Pancreas (tissue), 10 donors: ENCODE measurements at regions not wholly inside any gene's neighbourhood (a gene's known extent, or its start where the extent isn't known, plus 50 kb on each side); places are given as distances from the start of the nearest gene placed in this dataset.

Experiments
- ATAC-seq, 4 donors: fragments of 200-7000 bp; cut with Tn5 transposase; one replicate each; pipeline versions ENCODE4 v1.8.0 to v1.9.1; 2020; ENCODE audit warnings: mild to moderate bottlenecking in 4 of 4, moderate library complexity in 4 of 4
- DNase-seq, 6 donors: peaks; one replicate each; pipeline ENCODE4 v3.0.0-alpha.2; 2020
- FAIRE-seq: peaks from 2 replicates; lab custom pipeline; 2012; peaks lifted over from hg19 to GRCh38; lab: Jason Lieb, UNC
- H3K27ac ChIP-seq, 4 donors: fragments of 200-600 bp; sonication (generic); 1 replicate in 3 of 4; 2 replicates in 1 of 4; pipeline versions ENCODE4 v1.5.0 to v1.8.0; 2020
- H3K27me3 ChIP-seq, 4 donors: fragments of 200-600 bp; one replicate each; pipeline ENCODE4 v1.8.0; 2021
- H3K36me3 ChIP-seq, 3 donors: fragments of 200-600 bp; sonication (generic) in 1 of 3; one replicate each; pipeline versions ENCODE4 v1.5.0 to v1.8.0; 2020 to 2021
- H3K4me1 ChIP-seq, 3 donors: fragments of 200-600 bp; one replicate each; pipeline ENCODE4 v1.8.0; 2021
- H3K4me3 ChIP-seq, 4 donors: fragments of 200-600 bp; sonication (generic) in 2 of 4; one replicate each; pipeline versions ENCODE4 v1.5.0 to v1.8.0; 2020 to 2021
- H3K9me3 ChIP-seq, 4 donors: fragments of 200-600 bp; one replicate each; pipeline ENCODE4 v1.8.0; 2021
- CTCF ChIP-seq, 4 donors: fragments of 200-600 bp; sonication (generic) in 3 of 4; IDR thresholded peaks; one replicate each; pipeline versions ENCODE4 v1.5.0 to v1.8.0; 2021; ENCODE audit warnings: antibody characterized with exemption in 4 of 4
- WGBS, 2 donors: extraction: QIAGEN DNeasy Blood & Tissue Kit; methylation state at CpG; one replicate each; pipeline ENCODE4 v1.1.7; 2013; 5-methylcytosine and 5-hydroxymethylcytosine counted together
- intact Hi-C, 3 donors: fragments of 100-400 bp; cut with DNase I; formaldehyde crosslinking; loops; one replicate each; pipeline versions ENCODE4 v1.11.1 to v1.14.2; 2022
- donor health status: healthy with polysubstance abuse.
- donor health status: DM: no; HTN: no; CAD: no; lungs with moderate emphysema.
- donor health status: DM: no; HTN: no; CAD: no.
- donor health status: control.
- donor health status: control.
- donor health status: Bipolar disorder and iron deficiency.
- donor health status: DM: yes; HTN: yes; CAD: no.
- donor health status: DM: no; HTN: no; CAD: no.
- donor health status: DM: no; HTN: no; CAD: no.
- donor health status: DM: yes; HTN: yes; CAD: no.

GRCh38 chr10:62453274-62453673, 79.1 kb downstream of the ZNF365 start:
- Histone ChIP-seq H3K27me3 (no peaks in the 10 kb centered on the region), H3K9me3 (no peaks in the 10 kb centered on the region), H3K4me3 (no peak overlapping the region), H3K27ac (no peak overlapping the region), H3K4me1 (no peaks in the 10 kb centered on the region), H3K36me3 (no peaks in the 10 kb centered on the region)
- intact Hi-C loops: no loop called here
- ATAC-seq (no peak), FAIRE-seq (no peak), DNase-seq (no peak)
- 67 to 83% methylated on average over 3 of the region's 3 CpGs for WGBS, 2 donors
- no peak for TF ChIP-seq CTCF (IDR thresholded peaks at IDR 0.05)

DNA sequence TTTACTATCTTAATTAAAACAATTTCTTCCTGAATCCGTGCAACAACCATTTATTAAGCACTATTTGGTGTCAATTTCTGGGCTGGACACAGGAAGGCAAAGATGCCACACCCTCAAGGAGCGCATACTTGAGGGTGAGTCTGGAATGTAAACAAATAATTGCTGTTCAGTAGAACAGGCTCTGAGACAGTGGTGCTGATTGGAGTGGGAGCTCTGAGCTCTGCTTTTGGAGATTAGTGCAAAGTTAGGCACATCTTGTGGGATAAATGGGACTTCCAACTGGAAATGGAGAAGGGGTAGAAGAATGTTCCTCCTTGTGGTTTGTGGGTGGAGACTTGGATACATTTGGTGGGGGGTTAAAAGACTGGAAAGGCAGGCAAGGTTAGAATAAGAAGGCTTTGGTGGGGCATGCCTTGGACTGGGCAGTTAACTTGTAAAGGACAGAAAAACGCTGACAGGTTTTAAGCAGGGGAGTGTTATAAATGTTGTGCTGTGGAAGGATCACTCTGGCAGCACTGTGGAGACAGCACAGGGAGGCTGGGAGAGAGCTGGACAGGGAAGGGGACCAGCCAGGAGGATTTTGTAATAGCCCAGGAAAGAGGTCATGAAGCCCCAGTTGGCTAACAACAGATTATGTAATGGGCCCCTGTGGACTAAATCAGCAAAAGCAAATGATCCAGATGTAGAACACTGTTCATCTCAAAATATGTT, 80.7 kb downstream of the ZNF365 start:
- intact Hi-C loops: no loop called here
- FAIRE-seq (no peak), DNase-seq (no peak), ATAC-seq (peak in 2 of 4 donors; percentile 50 to 60)
- H3K4me3 ChIP-seq: no peak overlapping the region
- H3K9me3 ChIP-seq: no peaks in the 10 kb centered on the region
- H3K27ac ChIP-seq: no peak overlapping the region
- H3K27me3 ChIP-seq: no peaks in the 10 kb centered on the region
- no peaks in the 10 kb centered on the region for H3K4me1 ChIP-seq
- no peaks in the 10 kb centered on the region for H3K36me3 ChIP-seq
- WGBS, 2 donors: 34 to 47% methylated on average over 3 of the region's 3 CpGs
- no peak for TF ChIP-seq CTCF (IDR thresholded peaks at IDR 0.05)

GRCh38 chr10:62456611-62457101, 82.5 kb downstream of the ZNF365 start:
- peak in 2 of 4 donors; percentile 58 to 69 for ATAC-seq
- Histone ChIP-seq H3K4me1 (no peaks in the 10 kb centered on the region), H3K36me3 (no peaks in the 10 kb centered on the region), H3K27ac (no peak overlapping the region), H3K27me3 (no peaks in the 10 kb centered on the region), H3K4me3 (no peak overlapping the region), H3K9me3 (no peaks in the 10 kb centered on the region)
- 74 to 84% methylated on average over 5 of the region's 5 CpGs for WGBS, 2 donors
- no peak for DNase-seq
- FAIRE-seq: no peak
- no peak for TF ChIP-seq CTCF (IDR thresholded peaks at IDR 0.05)
- intact Hi-C loops: no loop called here

GRCh38 chr10:62457196-62457595, 83.0 kb downstream of the ZNF365 start:
- WGBS, 2 donors: 68 to 89% methylated on average over 2 of the region's 2 CpGs
- no peak for FAIRE-seq
- no peak for TF ChIP-seq CTCF (IDR thresholded peaks at IDR 0.05)
- H3K9me3 ChIP-seq: no peaks in the 10 kb centered on the region
- DNase-seq: no peak
- ATAC-seq: no peak
- no peaks in the 10 kb centered on the region for H3K27me3 ChIP-seq
- intact Hi-C loops: no loop called here
- no peak overlapping the region for H3K4me3 ChIP-seq
- no peaks in the 10 kb centered on the region for H3K36me3 ChIP-seq
- H3K27ac ChIP-seq: no peak overlapping the region
- H3K4me1 ChIP-seq: no peaks in the 10 kb centered on the region

DNA sequence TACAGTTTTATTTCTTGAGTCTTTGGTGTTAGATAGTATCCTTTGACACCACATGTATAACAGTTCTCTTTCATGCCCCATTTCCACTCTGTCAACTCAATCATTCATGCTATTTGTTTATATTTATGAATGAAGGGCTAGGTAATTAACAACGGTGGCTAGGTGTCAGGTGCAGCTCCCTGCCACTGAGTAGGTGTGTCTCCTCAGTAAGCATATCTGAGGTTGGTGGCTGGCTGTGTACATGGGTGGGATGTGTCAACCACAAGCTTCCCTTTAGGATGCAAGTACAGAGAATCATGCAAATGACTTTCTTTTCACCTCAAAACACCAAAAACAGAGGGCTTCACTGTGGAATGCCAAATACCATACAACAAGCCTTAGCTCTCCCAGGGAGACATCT, 83.4 kb downstream of the ZNF365 start:
- H3K4me1 ChIP-seq: no peaks in the 10 kb centered on the region
- WGBS, 2 donors: 27 to 32% methylated on average over 1 of the region's 1 CpG
- H3K4me3 ChIP-seq: no peak overlapping the region
- no peak for TF ChIP-seq CTCF (IDR thresholded peaks at IDR 0.05)
- no peaks in the 10 kb centered on the region for H3K27me3 ChIP-seq
- H3K9me3 ChIP-seq: no peaks in the 10 kb centered on the region
- no peak overlapping the region for H3K27ac ChIP-seq
- ATAC-seq (no peak), FAIRE-seq (no peak), DNase-seq (no peak)
- H3K36me3 ChIP-seq: no peaks in the 10 kb centered on the region
- intact Hi-C loops: no loop called here
